Stimulated activated naive B cell treated with anti-CD40 and anti-IgM and Interleukin-4, amounts not matched to agents 10 μg/mL and 1 μg/mL and 100 μg/mL, for 72 hours (primary cell): ENCODE measurements at regions not wholly inside any gene's neighbourhood (a gene's known extent, or its start where the extent isn't known, plus 50 kb on each side); places are given as distances from the start of the nearest gene placed in this dataset.

Experiments
- ATAC-seq, 2 donors: fragments of 150-1000 bp; cut with Tn5 transposase; replicated peaks; 2 replicates each; pipeline ENCODE4 v1.10.0; 2021; ENCODE audit warnings: moderate library complexity in 1 of 2
- DNase-seq: peaks from one replicate; pipeline ENCODE4 v3.0.0; 2021
- H3K27ac Mint-ChIP-seq: one replicate; pipeline ENCODE4 v1.8.0; 2022; ENCODE audit warnings: mild to moderate bottlenecking, mixed read lengths
- H3K27me3 Mint-ChIP-seq, 2 donors: one replicate each; pipeline ENCODE4 v1.8.0; 2022; ENCODE audit warnings: mixed read lengths in 2 of 2
- H3K36me3 Mint-ChIP-seq, 2 donors: one replicate each; pipeline ENCODE4 v1.8.0; 2022; ENCODE audit warnings: mixed read lengths in 2 of 2, mild to moderate bottlenecking in 1 of 2
- H3K4me1 Mint-ChIP-seq, 2 donors: one replicate each; pipeline ENCODE4 v1.8.0; 2022; ENCODE audit warnings: mixed read lengths in 2 of 2, mild to moderate bottlenecking in 1 of 2
- H3K4me3 Mint-ChIP-seq, 2 donors: one replicate each; pipeline ENCODE4 v1.8.0; 2022; ENCODE audit warnings: mild to moderate bottlenecking in 2 of 2, mixed read lengths in 2 of 2, moderate library complexity in 1 of 2
- H3K9me3 Mint-ChIP-seq, 2 donors: one replicate each; pipeline ENCODE4 v1.8.0; 2022; ENCODE audit warnings: mixed read lengths in 2 of 2, mild to moderate bottlenecking in 1 of 2

DNA sequence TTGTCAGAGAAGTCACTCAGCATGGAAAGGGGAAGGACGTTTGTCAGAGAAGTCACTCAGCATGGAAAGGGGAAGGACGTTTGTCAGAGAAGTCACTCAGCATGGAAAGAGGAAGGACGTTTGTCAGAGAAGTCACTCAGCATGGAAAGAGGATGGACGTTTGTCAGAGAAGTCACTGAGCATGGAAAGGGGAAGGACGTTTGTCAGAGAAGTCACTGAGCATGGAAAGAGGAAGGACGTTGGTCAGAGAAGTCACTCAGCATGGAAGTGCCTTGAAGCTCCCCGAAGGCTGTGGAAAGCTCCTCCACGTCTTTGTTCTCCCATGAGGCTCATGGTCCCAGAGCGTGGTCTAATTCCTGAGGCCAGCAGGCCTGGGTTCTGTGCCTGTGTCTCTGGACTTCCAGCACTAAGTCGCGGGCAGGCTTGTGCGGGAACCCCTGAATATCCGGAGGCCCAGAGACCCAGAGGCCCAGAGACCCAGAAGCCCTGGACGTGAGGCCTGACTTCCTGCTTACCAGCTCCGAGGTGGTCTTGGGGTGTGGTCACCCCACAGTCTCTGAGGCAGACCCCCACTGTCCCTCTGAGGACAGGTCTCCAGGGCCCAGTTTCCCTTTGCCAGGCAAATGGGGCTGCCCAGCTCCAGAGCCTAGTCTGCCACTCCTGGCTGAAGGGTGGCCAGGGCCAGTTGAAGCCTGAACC is 70.4 kb upstream of the TWIST2 start:
- peaks cover 10 to 11% of the 10 kb centered on the region in 2 donors for H3K36me3 Mint-ChIP-seq
- ATAC-seq (no peak), DNase-seq (no peak)
- H3K27me3 Mint-ChIP-seq = peaks cover 0 to 8% of the 10 kb centered on the region in 2 donors
- H3K4me1 Mint-ChIP-seq = peaks cover 8 to 12% of the 10 kb centered on the region in 2 donors
- H3K9me3 Mint-ChIP-seq = peaks cover 10 to 21% of the 10 kb centered on the region in 2 donors
- peak overlapping the region; percentile 62 for H3K27ac Mint-ChIP-seq
- no peak overlapping the region for H3K4me3 Mint-ChIP-seq

GRCh38 chr2:238784671-238785527 is 63.0 kb upstream of the TWIST2 start:
- peaks cover 0 to 11% of the 10 kb centered on the region in 2 donors for H3K9me3 Mint-ChIP-seq
- H3K36me3 Mint-ChIP-seq = no peaks in the 10 kb centered on the region
- DNase-seq = peak; percentile 16
- H3K4me1 Mint-ChIP-seq = no peaks in the 10 kb centered on the region
- ATAC-seq = peak; percentile 61 to 72
- peaks cover 10 to 18% of the 10 kb centered on the region in 2 donors for H3K27me3 Mint-ChIP-seq
- no peak overlapping the region for H3K27ac Mint-ChIP-seq
- no peak overlapping the region for H3K4me3 Mint-ChIP-seq

- Mint-ChIP-seq H3K4me3 (no peak overlapping the region), H3K27ac (no peak overlapping the region), H3K4me1 (no peaks in the 10 kb centered on the region), H3K27me3 (peaks cover 10 to 18% of the 10 kb centered on the region in 2 donors), H3K9me3 (peaks cover 0 to 11% of the 10 kb centered on the region in 2 donors), H3K36me3 (no peaks in the 10 kb centered on the region)
- DNase-seq (no peak), ATAC-seq (no peak)
Measured at GRCh38 chr2:238785528-238785860, 62.4 kb upstream of the TWIST2 start.

DNA sequence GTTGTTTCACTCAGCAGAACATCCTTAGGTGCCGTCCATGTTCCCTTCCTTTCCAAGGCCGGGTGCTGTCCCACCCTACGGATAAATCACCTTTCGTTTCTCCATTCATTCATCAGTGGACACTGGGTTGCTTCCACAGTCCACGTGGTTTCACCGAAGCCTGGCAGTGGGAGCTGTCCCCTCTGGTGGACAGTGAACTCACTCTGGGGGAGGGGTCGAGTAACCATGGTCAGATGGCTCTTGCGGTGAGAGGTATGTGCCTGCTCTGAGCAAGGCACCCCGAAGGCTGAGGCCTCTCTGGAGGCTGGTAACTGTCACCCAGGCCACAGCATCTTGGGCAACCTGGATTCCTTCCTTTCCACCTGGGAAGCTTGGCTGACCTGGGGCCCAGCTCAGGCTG is 61.5 kb upstream of the TWIST2 start:
- Mint-ChIP-seq H3K27me3 (peaks cover 10 to 18% of the 10 kb centered on the region in 2 donors), H3K4me3 (no peak overlapping the region), H3K27ac (no peak overlapping the region), H3K4me1 (no peaks in the 10 kb centered on the region), H3K36me3 (no peaks in the 10 kb centered on the region), H3K9me3 (peaks cover 0 to 4% of the 10 kb centered on the region in 2 donors)
- no peak for DNase-seq
- no peak for ATAC-seq

GRCh38 chr2:238786792-238787490 is 60.9 kb upstream of the TWIST2 start:
- Mint-ChIP-seq H3K4me1 (no peaks in the 10 kb centered on the region), H3K9me3 (peaks cover 0 to 4% of the 10 kb centered on the region in 2 donors), H3K4me3 (no peak overlapping the region), H3K36me3 (no peaks in the 10 kb centered on the region), H3K27me3 (peaks cover 10 to 18% of the 10 kb centered on the region in 2 donors), H3K27ac (no peak overlapping the region)
- no peak for DNase-seq
- ATAC-seq = no peak

- Mint-ChIP-seq H3K27me3 (peaks cover 10 to 18% of the 10 kb centered on the region in 2 donors), H3K27ac (no peak overlapping the region)
Measured at GRCh38 chr2:238787501-238787900, 60.4 kb upstream of the TWIST2 start.

GRCh38 chr2:238789317-238789806 is 58.5 kb upstream of the TWIST2 start:
- Mint-ChIP-seq H3K36me3 (no peaks in the 10 kb centered on the region), H3K4me3 (no peak overlapping the region), H3K27ac (no peak overlapping the region), H3K9me3 (no peaks in the 10 kb centered on the region), H3K4me1 (no peaks in the 10 kb centered on the region), H3K27me3 (peaks cover 4 to 18% of the 10 kb centered on the region in 2 donors)
- ATAC-seq = no peak
- no peak for DNase-seq

More at GRCh38 chr2:238787501-238787900, 60.4 kb upstream of the TWIST2 start:
- Mint-ChIP-seq H3K36me3 (no peaks in the 10 kb centered on the region), H3K4me3 (no peak overlapping the region), H3K4me1 (no peaks in the 10 kb centered on the region), H3K9me3 (peaks cover 0 to under 1% of the 10 kb centered on the region in 2 donors)
- DNase-seq = no peak
- no peak for ATAC-seq

GRCh38 chr2:238790126-238790832 is 57.6 kb upstream of the TWIST2 start:
- H3K27ac Mint-ChIP-seq = no peak overlapping the region
- H3K9me3 Mint-ChIP-seq = no peaks in the 10 kb centered on the region
- ATAC-seq = no peak
- H3K4me1 Mint-ChIP-seq = no peaks in the 10 kb centered on the region
- no peak overlapping the region for H3K4me3 Mint-ChIP-seq
- no peak for DNase-seq
- no peaks in the 10 kb centered on the region for H3K36me3 Mint-ChIP-seq
- peaks cover 4 to 11% of the 10 kb centered on the region in 2 donors for H3K27me3 Mint-ChIP-seq

- Mint-ChIP-seq H3K4me3 (no peak overlapping the region), H3K36me3 (no peaks in the 10 kb centered on the region), H3K4me1 (no peaks in the 10 kb centered on the region), H3K27ac (no peak overlapping the region), H3K9me3 (no peaks in the 10 kb centered on the region), H3K27me3 (peaks cover 4 to 6% of the 10 kb centered on the region in 2 donors)
- DNase-seq (no peak), ATAC-seq (no peak)
Measured at GRCh38 chr2:238790833-238791230, 57.1 kb upstream of the TWIST2 start.

DNA sequence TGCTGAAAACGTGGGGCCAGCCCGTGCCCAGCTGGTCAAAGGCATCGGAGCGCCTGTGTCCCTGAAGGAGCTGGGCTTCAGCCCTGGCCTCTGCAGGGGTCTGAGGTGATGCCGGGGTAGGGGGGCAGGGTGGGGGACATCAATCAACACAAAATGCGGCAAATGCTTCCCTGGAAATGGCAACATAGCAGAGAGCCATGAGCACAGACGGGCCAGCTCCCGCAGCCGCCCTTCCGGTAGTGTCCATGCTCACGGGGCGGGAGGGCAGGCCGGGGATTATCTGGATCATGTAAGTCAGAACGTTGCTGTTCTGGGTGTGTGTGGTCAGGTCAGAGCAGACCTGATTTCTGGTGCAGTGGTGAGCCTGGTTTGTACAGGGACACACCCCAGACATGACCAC is 56.5 kb upstream of the TWIST2 start:
- H3K27ac Mint-ChIP-seq = no peak overlapping the region
- no peaks in the 10 kb centered on the region for H3K36me3 Mint-ChIP-seq
- DNase-seq (no peak), ATAC-seq (no peak)
- no peaks in the 10 kb centered on the region for H3K4me1 Mint-ChIP-seq
- H3K27me3 Mint-ChIP-seq = peaks cover under 1% of the 10 kb centered on the region in 2 donors
- no peaks in the 10 kb centered on the region for H3K9me3 Mint-ChIP-seq
- no peak overlapping the region for H3K4me3 Mint-ChIP-seq

GRCh38 chr2:238793306-238793705 is 54.6 kb upstream of the TWIST2 start:
- no peaks in the 10 kb centered on the region for H3K36me3 Mint-ChIP-seq
- no peaks in the 10 kb centered on the region for H3K4me1 Mint-ChIP-seq
- H3K27ac Mint-ChIP-seq = no peak overlapping the region
- H3K27me3 Mint-ChIP-seq = peaks cover 0 to 7% of the 10 kb centered on the region in 2 donors
- ATAC-seq (no peak), DNase-seq (no peak)
- H3K4me3 Mint-ChIP-seq = no peak overlapping the region
- no peaks in the 10 kb centered on the region for H3K9me3 Mint-ChIP-seq

DNA sequence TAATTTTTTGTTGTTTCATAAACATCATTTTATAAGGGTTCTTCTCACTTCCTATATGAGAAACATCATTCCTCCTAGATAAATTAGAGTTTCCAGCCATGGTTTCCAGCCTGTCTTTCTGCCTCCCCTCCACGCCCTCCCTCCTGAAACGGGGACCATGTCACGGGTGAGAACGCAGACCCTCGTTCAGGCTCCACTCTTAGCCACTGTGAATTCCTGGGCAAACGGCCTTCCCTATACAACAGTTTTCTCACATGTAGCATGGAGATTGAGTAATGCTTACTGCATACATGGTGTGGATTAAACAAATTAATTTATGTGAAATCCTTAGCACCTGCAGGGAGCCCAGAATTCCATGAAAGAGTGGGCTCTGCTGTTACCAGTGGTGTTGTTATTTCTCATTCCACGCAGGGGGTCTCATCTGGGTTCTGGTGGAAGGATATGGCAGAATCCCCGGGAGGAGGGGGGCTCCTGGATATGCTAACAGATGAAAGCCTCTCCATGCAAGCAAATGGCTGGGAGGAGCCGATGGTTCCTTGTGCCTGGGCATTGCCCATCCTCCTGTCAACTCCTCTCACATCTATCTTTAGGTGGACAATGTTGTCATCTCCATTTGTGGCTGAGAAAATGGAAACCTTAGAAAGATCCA is 54.0 kb upstream of the TWIST2 start:
- Mint-ChIP-seq H3K36me3 (no peaks in the 10 kb centered on the region), H3K27ac (no peak overlapping the region), H3K4me1 (no peaks in the 10 kb centered on the region), H3K27me3 (peaks cover 0 to 7% of the 10 kb centered on the region in 2 donors), H3K4me3 (no peak overlapping the region), H3K9me3 (no peaks in the 10 kb centered on the region)
- DNase-seq (no peak), ATAC-seq (no peak)

- Mint-ChIP-seq H3K4me1 (no peaks in the 10 kb centered on the region), H3K27me3 (peaks cover 0 to 7% of the 10 kb centered on the region in 2 donors), H3K9me3 (no peaks in the 10 kb centered on the region), H3K27ac (no peak overlapping the region), H3K4me3 (no peak overlapping the region), H3K36me3 (no peaks in the 10 kb centered on the region)
- ATAC-seq = no peak
- no peak for DNase-seq
Measured at GRCh38 chr2:238796223-238796885, 51.5 kb upstream of the TWIST2 start.
